ENCODE measurements at regions not wholly inside any gene's neighbourhood (a gene's known extent, or its start where the extent isn't known, plus 50 kb on each side); places are given as distances from the start of the nearest gene placed in this dataset.

DNA sequence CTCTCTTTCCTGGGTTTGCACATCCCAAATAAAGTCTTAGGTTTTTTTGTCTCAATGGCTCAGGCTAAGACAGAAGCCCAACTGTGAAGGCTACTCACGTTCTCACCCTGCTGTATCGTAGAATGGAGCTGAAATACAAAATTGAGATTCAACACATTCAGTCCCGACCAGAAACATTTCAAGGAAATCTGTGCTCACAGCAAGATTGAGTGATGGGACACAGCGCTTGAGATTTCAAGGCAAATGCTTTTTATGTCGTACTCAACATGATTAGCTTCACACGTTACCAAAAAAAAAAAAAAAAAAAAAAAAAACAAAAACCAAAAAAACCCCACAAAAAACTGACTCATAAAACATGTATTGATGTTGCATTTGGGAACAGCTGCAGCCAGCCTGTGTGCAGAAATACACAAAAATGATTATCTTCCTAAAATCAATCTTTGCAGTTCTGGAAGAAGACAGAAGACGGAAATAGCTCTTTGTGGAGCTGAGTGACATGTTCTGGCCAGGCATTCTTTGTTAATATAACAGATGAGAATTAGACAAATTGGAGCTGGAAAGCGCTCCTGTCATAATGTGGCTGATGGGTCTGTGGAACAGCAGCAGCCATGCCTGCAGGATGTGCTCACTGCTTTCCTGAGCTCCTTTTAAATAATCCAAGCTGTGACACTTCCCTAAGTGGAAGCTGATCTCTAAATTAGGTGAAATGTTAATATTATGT is 453.2 kb downstream of the LPIN1 start:
- Histone ChIP-seq H4K20me1 (ENCODE audit: low read depth) (no peaks in the 10 kb centered on the region), H3K36me3 (no peaks in the 10 kb centered on the region), H3K27ac (no peak overlapping the region), H3K4me2 (no peak overlapping the region), H3K79me2 (ENCODE audit: low read depth) (no peaks in the 10 kb centered on the region), H3K27me3 (no peaks in the 10 kb centered on the region), H3K9ac (no peak overlapping the region), H3K4me3 (no peak overlapping the region), H3K9me3 (ENCODE audit: low read depth) (no peaks in the 10 kb centered on the region), H3F3A (ENCODE audit: low read depth) (no peaks in the 10 kb centered on the region), H3K4me1 (no peaks in the 10 kb centered on the region), H2AFZ (replicated peaks) (no peak overlapping the region)
- peaks cover 7% of the 10 kb centered on the region for H3K4me1 Mint-ChIP-seq
- no peak overlapping the region for H3K4me3 Mint-ChIP-seq
- no peak overlapping the region for H3K27ac Mint-ChIP-seq
- TF ChIP-seq CTCF (IDR thresholded peaks at IDR 0.05) (no peak), EZH2 (IDR thresholded peaks at IDR 0.05) (no peak), EZH2phosphoT487 (IDR thresholded peaks at IDR 0.05) (no peak)
- H3K9me3 Mint-ChIP-seq = peaks cover 12% of the 10 kb centered on the region
- no peak for DNase-seq (ENCODE audit: low spot score)
- no peaks in the 10 kb centered on the region for H3K36me3 Mint-ChIP-seq
- H3K27me3 Mint-ChIP-seq (ENCODE audit: insufficient read depth, low read depth) = no peaks in the 10 kb centered on the region

DNA sequence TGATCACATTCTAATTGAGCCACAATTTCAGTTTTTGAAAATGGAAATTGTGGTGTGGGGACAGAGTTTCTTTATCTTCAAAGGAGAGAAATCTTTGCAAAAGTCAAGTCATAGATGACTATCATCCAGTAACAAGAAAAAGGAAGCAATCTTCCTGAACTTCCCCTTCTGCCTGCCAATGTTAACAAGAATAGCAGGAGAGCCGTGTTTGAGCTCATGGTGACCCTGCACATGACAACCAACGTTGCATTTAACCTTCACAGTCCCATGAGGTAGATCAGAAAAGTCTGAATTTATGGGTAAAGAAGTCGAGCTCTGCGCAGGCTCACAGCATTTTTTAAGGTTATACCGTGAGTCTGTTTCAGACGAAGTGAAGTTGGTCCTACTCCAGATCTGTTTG is 454.9 kb downstream of the LPIN1 start:
- no peak for DNase-seq (ENCODE audit: low spot score)
- no peak overlapping the region for H2AFZ ChIP-seq (replicated peaks)
- no peak for TF ChIP-seq EZH2phosphoT487 (IDR thresholded peaks at IDR 0.05)
- no peak for TF ChIP-seq CTCF (IDR thresholded peaks at IDR 0.05)
- TF ChIP-seq EZH2 (IDR thresholded peaks at IDR 0.05) = no peak
- Mint-ChIP-seq H3K27ac (no peak overlapping the region), H3K36me3 (no peaks in the 10 kb centered on the region), H3K27me3 (ENCODE audit: insufficient read depth, low read depth) (no peaks in the 10 kb centered on the region), H3K9me3 (peaks cover 15% of the 10 kb centered on the region), H3K4me3 (no peak overlapping the region), H3K4me1 (peaks cover 7% of the 10 kb centered on the region)
- no peaks in the 10 kb centered on the region for H3K9me3 ChIP-seq (ENCODE audit: low read depth)
- no peak overlapping the region for H3K4me3 ChIP-seq
- H3K4me2 ChIP-seq = no peak overlapping the region
- H3F3A ChIP-seq (ENCODE audit: low read depth) = no peaks in the 10 kb centered on the region
- no peaks in the 10 kb centered on the region for H3K79me2 ChIP-seq (ENCODE audit: low read depth)
- no peaks in the 10 kb centered on the region for H3K36me3 ChIP-seq
- no peak overlapping the region for H3K27ac ChIP-seq
- H3K4me1 ChIP-seq = no peaks in the 10 kb centered on the region
- H4K20me1 ChIP-seq (ENCODE audit: low read depth) = no peaks in the 10 kb centered on the region
- no peaks in the 10 kb centered on the region for H3K27me3 ChIP-seq
- no peak overlapping the region for H3K9ac ChIP-seq

GRCh38 chr2:12202313-12203075 is 456.1 kb downstream of the LPIN1 start:
- peaks cover 10% of the 10 kb centered on the region for H3K9me3 Mint-ChIP-seq
- Histone ChIP-seq H3K79me2 (ENCODE audit: low read depth) (no peaks in the 10 kb centered on the region), H2AFZ (replicated peaks) (no peak overlapping the region), H3K9ac (no peak overlapping the region), H4K20me1 (ENCODE audit: low read depth) (no peaks in the 10 kb centered on the region), H3K4me1 (no peaks in the 10 kb centered on the region), H3K9me3 (ENCODE audit: low read depth) (no peaks in the 10 kb centered on the region), H3K4me3 (no peak overlapping the region), H3K36me3 (no peaks in the 10 kb centered on the region), H3K27me3 (no peaks in the 10 kb centered on the region), H3F3A (ENCODE audit: low read depth) (no peaks in the 10 kb centered on the region), H3K27ac (no peak overlapping the region), H3K4me2 (no peak overlapping the region)
- no peaks in the 10 kb centered on the region for H3K27me3 Mint-ChIP-seq (ENCODE audit: insufficient read depth, low read depth)
- no peak overlapping the region for H3K4me3 Mint-ChIP-seq
- TF ChIP-seq CTCF (IDR thresholded peaks at IDR 0.05) (no peak), EZH2phosphoT487 (IDR thresholded peaks at IDR 0.05) (no peak), EZH2 (IDR thresholded peaks at IDR 0.05) (no peak)
- no peak overlapping the region for H3K27ac Mint-ChIP-seq
- peaks cover 7% of the 10 kb centered on the region for H3K4me1 Mint-ChIP-seq
- no peaks in the 10 kb centered on the region for H3K36me3 Mint-ChIP-seq
- DNase-seq (ENCODE audit: low spot score) = no peak
